ENCODE measurements at regions not wholly inside any gene's neighbourhood (a gene's known extent, or its start where the extent isn't known, plus 50 kb on each side); places are given as distances from the start of the nearest gene placed in this dataset.

GRCh38 chr1:224852901-224853568, 76.4 kb upstream of the DNAH14 start:
- CTCF ChIA-PET: interaction anchor here (0.6 to 10.3 kb wide), 55 partner anchors 9 to 737 kb away, joined by 3 to 273 read pairs (median 5); no protein-coding TSS in a partner anchor
- no peak overlapping the region for H3K4me3 ChIP-seq (ENCODE audit: low read depth, low read length)
- H3K27ac ChIP-seq (ENCODE audit: extremely low read depth, low read depth, low read length): no peak overlapping the region
- H3K36me3 ChIP-seq (ENCODE audit: control insufficient read depth in 2 of 2, insufficient read depth in 1 of 2, low read length in 2 of 2): no peaks in the 10 kb centered on the region
- no peaks in the 10 kb centered on the region for H3K4me1 ChIP-seq (ENCODE audit: control insufficient read depth, insufficient read depth, low read length)
- no peaks in the 10 kb centered on the region for H3K9me3 ChIP-seq (ENCODE audit: control insufficient read depth, insufficient read depth, low read depth, low read length)
- POLR2A ChIA-PET: no interaction called here
- TF ChIP-seq YY2 (tag by site-specific recombination; IDR thresholded peaks at IDR 0.05): no peak
- TF ChIP-seq, protein P1, sequence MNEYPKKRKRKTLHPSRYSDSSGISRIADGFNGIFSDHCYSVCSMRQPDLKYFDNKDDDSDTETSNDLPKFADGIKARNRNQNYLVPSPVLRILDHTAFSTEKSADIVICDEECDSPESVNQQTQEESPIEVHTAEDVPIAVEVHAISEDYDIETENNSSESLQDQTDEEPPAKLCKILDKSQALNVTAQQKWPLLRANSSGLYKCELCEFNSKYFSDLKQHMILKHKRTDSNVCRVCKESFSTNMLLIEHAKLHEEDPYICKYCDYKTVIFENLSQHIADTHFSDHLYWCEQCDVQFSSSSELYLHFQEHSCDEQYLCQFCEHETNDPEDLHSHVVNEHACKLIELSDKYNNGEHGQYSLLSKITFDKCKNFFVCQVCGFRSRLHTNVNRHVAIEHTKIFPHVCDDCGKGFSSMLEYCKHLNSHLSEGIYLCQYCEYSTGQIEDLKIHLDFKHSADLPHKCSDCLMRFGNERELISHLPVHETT (tag by site-specific recombination; IDR thresholded peaks at IDR 0.05): no peak
- TF ChIP-seq ZNF654 (tag by site-specific recombination; IDR thresholded peaks at IDR 0.05; ENCODE audit: low read depth): peak; percentile 85
- no peak for TF ChIP-seq ZBTB7A (tag by site-specific recombination; IDR thresholded peaks at IDR 0.05; ENCODE audit: low read depth)
- TF ChIP-seq, protein P2, sequence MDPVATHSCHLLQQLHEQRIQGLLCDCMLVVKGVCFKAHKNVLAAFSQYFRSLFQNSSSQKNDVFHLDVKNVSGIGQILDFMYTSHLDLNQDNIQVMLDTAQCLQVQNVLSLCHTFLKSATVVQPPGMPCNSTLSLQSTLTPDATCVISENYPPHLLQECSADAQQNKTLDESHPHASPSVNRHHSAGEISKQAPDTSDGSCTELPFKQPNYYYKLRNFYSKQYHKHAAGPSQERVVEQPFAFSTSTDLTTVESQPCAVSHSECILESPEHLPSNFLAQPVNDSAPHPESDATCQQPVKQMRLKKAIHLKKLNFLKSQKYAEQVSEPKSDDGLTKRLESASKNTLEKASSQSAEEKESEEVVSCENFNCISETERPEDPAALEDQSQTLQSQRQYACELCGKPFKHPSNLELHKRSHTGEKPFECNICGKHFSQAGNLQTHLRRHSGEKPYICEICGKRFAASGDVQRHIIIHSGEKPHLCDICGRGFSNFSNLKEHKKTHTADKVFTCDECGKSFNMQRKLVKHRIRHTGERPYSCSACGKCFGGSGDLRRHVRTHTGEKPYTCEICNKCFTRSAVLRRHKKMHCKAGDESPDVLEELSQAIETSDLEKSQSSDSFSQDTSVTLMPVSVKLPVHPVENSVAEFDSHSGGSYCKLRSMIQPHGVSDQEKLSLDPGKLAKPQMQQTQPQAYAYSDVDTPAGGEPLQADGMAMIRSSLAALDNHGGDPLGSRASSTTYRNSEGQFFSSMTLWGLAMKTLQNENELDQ (tag by site-specific recombination; IDR thresholded peaks at IDR 0.05; ENCODE audit: low read depth): no peak
- TF ChIP-seq ZNF514 (tag by site-specific recombination; IDR thresholded peaks at IDR 0.05): no peak
- peak; percentile 93 for TF ChIP-seq IKZF3 (tag by site-specific recombination; IDR thresholded peaks at IDR 0.05)
- TF ChIP-seq HOXC10 (CRISPR knock-in tag; IDR thresholded peaks at IDR 0.05): no peak
- no peak for TF ChIP-seq PATZ1 (tag by site-specific recombination; IDR thresholded peaks at IDR 0.05)
- no peak for TF ChIP-seq ZIC2 (tag by site-specific recombination; IDR thresholded peaks at IDR 0.05)
- TF ChIP-seq ZNF18 (tag by site-specific recombination; IDR thresholded peaks at IDR 0.05): no peak
- TF ChIP-seq ZNF610 (tag by site-specific recombination; IDR thresholded peaks at IDR 0.05; ENCODE audit: borderline replicate concordance): 0 out of 2 replicates have a peak, but pooled peaks have one; percentile 11
- no peak for TF ChIP-seq OSR2 (tag by site-specific recombination; IDR thresholded peaks at IDR 0.05)
- no peak for TF ChIP-seq GLIS2 (tag by site-specific recombination; IDR thresholded peaks at IDR 0.05)
- TF ChIP-seq ZNF341 (tag by site-specific recombination; IDR thresholded peaks at IDR 0.05; ENCODE audit: low read depth): no peak
- TF ChIP-seq ZSCAN23 (tag by site-specific recombination; IDR thresholded peaks at IDR 0.05): no peak
- no peak for TF ChIP-seq ZNF211 (tag by site-specific recombination; IDR thresholded peaks at IDR 0.05; ENCODE audit: low read depth)
- TF ChIP-seq, protein P3, sequence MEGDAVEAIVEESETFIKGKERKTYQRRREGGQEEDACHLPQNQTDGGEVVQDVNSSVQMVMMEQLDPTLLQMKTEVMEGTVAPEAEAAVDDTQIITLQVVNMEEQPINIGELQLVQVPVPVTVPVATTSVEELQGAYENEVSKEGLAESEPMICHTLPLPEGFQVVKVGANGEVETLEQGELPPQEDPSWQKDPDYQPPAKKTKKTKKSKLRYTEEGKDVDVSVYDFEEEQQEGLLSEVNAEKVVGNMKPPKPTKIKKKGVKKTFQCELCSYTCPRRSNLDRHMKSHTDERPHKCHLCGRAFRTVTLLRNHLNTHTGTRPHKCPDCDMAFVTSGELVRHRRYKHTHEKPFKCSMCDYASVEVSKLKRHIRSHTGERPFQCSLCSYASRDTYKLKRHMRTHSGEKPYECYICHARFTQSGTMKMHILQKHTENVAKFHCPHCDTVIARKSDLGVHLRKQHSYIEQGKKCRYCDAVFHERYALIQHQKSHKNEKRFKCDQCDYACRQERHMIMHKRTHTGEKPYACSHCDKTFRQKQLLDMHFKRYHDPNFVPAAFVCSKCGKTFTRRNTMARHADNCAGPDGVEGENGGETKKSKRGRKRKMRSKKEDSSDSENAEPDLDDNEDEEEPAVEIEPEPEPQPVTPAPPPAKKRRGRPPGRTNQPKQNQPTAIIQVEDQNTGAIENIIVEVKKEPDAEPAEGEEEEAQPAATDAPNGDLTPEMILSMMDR (tag by site-specific recombination; IDR thresholded peaks at IDR 0.05): peak; percentile 61
- no peak for TF ChIP-seq ZNF558 (tag by site-specific recombination; IDR thresholded peaks at IDR 0.05)
- TF ChIP-seq ZNF2 (tag by site-specific recombination; IDR thresholded peaks at IDR 0.05): peak; percentile 81
- TF ChIP-seq ZNF202 (tag by site-specific recombination; IDR thresholded peaks at IDR 0.05; ENCODE audit: borderline replicate concordance): no peak
- no peak for TF ChIP-seq ZNF701 (tag by site-specific recombination; IDR thresholded peaks at IDR 0.05)
- TF ChIP-seq, protein P4, sequence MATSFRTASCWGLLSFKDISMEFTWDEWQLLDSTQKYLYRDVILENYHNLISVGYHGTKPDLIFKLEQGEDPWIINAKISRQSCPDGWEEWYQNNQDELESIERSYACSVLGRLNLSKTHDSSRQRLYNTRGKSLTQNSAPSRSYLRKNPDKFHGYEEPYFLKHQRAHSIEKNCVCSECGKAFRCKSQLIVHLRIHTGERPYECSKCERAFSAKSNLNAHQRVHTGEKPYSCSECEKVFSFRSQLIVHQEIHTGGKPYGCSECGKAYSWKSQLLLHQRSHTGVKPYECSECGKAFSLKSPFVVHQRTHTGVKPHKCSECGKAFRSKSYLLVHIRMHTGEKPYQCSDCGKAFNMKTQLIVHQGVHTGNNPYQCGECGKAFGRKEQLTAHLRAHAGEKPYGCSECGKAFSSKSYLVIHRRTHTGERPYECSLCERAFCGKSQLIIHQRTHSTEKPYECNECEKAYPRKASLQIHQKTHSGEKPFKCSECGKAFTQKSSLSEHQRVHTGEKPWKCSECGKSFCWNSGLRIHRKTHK (tag by site-specific recombination; IDR thresholded peaks at IDR 0.05): no peak
- TF ChIP-seq ZNF626 (tag by site-specific recombination; IDR thresholded peaks at IDR 0.05): peak; percentile 8; the same call in 1 of the 2 replicates
- TF ChIP-seq, protein P5, sequence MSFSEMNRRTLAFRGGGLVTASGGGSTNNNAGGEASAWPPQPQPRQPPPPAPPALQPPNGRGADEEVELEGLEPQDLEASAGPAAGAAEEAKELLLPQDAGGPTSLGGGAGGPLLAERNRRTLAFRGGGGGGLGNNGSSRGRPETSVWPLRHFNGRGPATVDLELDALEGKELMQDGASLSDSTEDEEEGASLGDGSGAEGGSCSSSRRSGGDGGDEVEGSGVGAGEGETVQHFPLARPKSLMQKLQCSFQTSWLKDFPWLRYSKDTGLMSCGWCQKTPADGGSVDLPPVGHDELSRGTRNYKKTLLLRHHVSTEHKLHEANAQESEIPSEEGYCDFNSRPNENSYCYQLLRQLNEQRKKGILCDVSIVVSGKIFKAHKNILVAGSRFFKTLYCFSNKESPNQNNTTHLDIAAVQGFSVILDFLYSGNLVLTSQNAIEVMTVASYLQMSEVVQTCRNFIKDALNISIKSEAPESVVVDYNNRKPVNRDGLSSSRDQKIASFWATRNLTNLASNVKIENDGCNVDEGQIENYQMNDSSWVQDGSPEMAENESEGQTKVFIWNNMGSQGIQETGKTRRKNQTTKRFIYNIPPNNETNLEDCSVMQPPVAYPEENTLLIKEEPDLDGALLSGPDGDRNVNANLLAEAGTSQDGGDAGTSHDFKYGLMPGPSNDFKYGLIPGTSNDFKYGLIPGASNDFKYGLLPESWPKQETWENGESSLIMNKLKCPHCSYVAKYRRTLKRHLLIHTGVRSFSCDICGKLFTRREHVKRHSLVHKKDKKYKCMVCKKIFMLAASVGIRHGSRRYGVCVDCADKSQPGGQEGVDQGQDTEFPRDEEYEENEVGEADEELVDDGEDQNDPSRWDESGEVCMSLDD (tag by site-specific recombination; IDR thresholded peaks at IDR 0.05): no peak

All from HEK293 (cell line).